Endothelial cell of umbilical vein (primary cell): ENCODE measurements at regions not wholly inside any gene's neighbourhood (a gene's known extent, or its start where the extent isn't known, plus 50 kb on each side); places are given as distances from the start of the nearest gene placed in this dataset.
A peak's percentile ranks its signal among the peaks of the same experiment; 100 is the strongest.

Experiments used
- BruUV-seq: library from RNA; stranded (reverse); fragments of 400-500 nt; replicated peaks from 2 replicates; lab custom pipeline; 2021; lab: Mats Ljungman, UMichigan
- CTCF ChIA-PET: fragments of 300-600, 350-600 bp; sonication (Branson Sonifier 250); formaldehyde crosslinking; loops from one replicate; lab custom pipeline; 2021; ENCODE audit warnings: antibody characterized with exemption, inconsistent platforms; lab: Charles Lee
- POLR2A ChIA-PET: fragments of 300-600, 350-600 bp; sonication (Branson Sonifier 250); formaldehyde crosslinking; loops from one replicate; lab custom pipeline; 2021; ENCODE audit warnings: antibody characterized with exemption, inconsistent platforms; lab: Charles Lee
- DNase-seq: peaks from one replicate; pipeline ENCODE4 v3.0.0-alpha.2; 2011; ENCODE audit warnings: low read depth, low spot score
- FAIRE-seq: peaks from 2 replicates; lab custom pipeline; 2011; peaks lifted over from hg19 to GRCh38; lab: Jason Lieb, UNC
- H2AFZ ChIP-seq: 2 replicates; pipeline ENCODE4 v1.6.0; 2012; ENCODE audit warnings: low read depth, low read length, control low read depth, inconsistent platforms
- H3K27ac ChIP-seq: 2 replicates; pipeline ENCODE4 v1.5.1; 2011; ENCODE audit warnings: low read depth, mild to moderate bottlenecking, control low read depth, low read length, moderate library complexity; ENCODE audit not compliant: insufficient read depth
- H3K27me3 ChIP-seq, 2 experiments: 2 replicates each; pipeline versions ENCODE4 v1.6.0 to v1.6.1; 2011; ENCODE audit warnings: low read length in 2 of 2, mixed read lengths in 1 of 2; ENCODE audit not compliant: control insufficient read depth in 2 of 2, insufficient read depth in 2 of 2
- H3K36me3 ChIP-seq, 2 experiments: 2 replicates in 1 of 2; 3 replicates in 1 of 2; pipeline ENCODE4 v1.5.1; 2011; ENCODE audit warnings: low read length in 2 of 2, mild to moderate bottlenecking in 1 of 2, moderate library complexity in 1 of 2; ENCODE audit not compliant: control insufficient read depth in 2 of 2, insufficient read depth in 2 of 2; ENCODE audit errors: extremely low read depth in 1 of 2
- H3K4me1 ChIP-seq: 3 replicates; pipeline ENCODE4 v1.5.1; 2011; ENCODE audit warnings: mild to moderate bottlenecking, low read length; ENCODE audit not compliant: control insufficient read depth, insufficient read depth; ENCODE audit errors: extremely low read depth
- H3K4me2 ChIP-seq: 2 replicates; pipeline ENCODE4 v1.6.1; 2011; ENCODE audit warnings: low read length, control low read depth, mixed read lengths; ENCODE audit not compliant: insufficient read depth
- H3K4me3 ChIP-seq, 3 experiments: fragments of 200-600 bp in 1 of 3; sonication (generic), shearing (Covaris generic) in 1 of 3; replicated peaks in 1 of 3; 2 replicates each; pipeline ENCODE4 v1.5.1; 2011 to 2016; ENCODE audit warnings: control low read depth in 3 of 3, low read length in 3 of 3, mild to moderate bottlenecking in 2 of 3, inconsistent platforms in 1 of 3, low read depth in 1 of 3, moderate library complexity in 1 of 3; ENCODE audit not compliant: insufficient read depth in 1 of 3
- H3K79me2 ChIP-seq: 2 replicates; pipeline ENCODE4 v1.6.0; 2012; ENCODE audit warnings: low read length, inconsistent platforms; ENCODE audit not compliant: control insufficient read depth, insufficient read depth
- H3K9ac ChIP-seq: replicated peaks from 2 replicates; pipeline ENCODE3; 2011; ENCODE audit warnings: low read length, control low read depth; ENCODE audit not compliant: insufficient read depth; ENCODE audit errors: extremely low read depth
- H3K9me1 ChIP-seq: replicated peaks from 3 replicates; pipeline ENCODE4 v1.6.0; 2011; ENCODE audit warnings: mild to moderate bottlenecking, low read length; ENCODE audit not compliant: control insufficient read depth, insufficient read depth; ENCODE audit errors: extremely low read depth
- H3K9me3 ChIP-seq: replicated peaks from 2 replicates; pipeline ENCODE4 v1.5.1; 2012; ENCODE audit warnings: low read length, inconsistent platforms; ENCODE audit not compliant: control insufficient read depth, insufficient read depth
- H4K20me1 ChIP-seq: replicated peaks from 2 replicates; pipeline ENCODE3; 2011; ENCODE audit warnings: mild to moderate bottlenecking, low read length; ENCODE audit not compliant: control insufficient read depth, insufficient read depth; ENCODE audit errors: extremely low read depth
- CTCF ChIP-seq, 2 donors: IDR thresholded peaks; 1 replicate in 1 of 2; 2 replicates in 1 of 2; pipeline ENCODE4 v1.5.1; 2011; ENCODE audit warnings: low read length in 2 of 2, mild to moderate bottlenecking in 2 of 2, moderate library complexity in 2 of 2, control low read depth in 1 of 2, inconsistent platforms in 1 of 2, low read depth in 1 of 2; ENCODE audit not compliant: insufficient read depth in 1 of 2; ENCODE audit errors: extremely low read depth in 1 of 2
- EZH2 ChIP-seq: IDR thresholded peaks from 2 replicates; pipeline ENCODE4 v1.6.1; 2012; ENCODE audit warnings: borderline replicate concordance, low read depth, mild to moderate bottlenecking, moderate library complexity, low read length, inconsistent platforms; ENCODE audit not compliant: severe bottlenecking
- FOS ChIP-seq: IDR thresholded peaks from 2 replicates; pipeline ENCODE4 v1.6.1; 2011; ENCODE audit warnings: mild to moderate bottlenecking, low read length, moderate library complexity, borderline replicate concordance; ENCODE audit not compliant: insufficient read depth
- GATA2 ChIP-seq: IDR thresholded peaks from 2 replicates; pipeline ENCODE4 v1.7.0; 2011; ENCODE audit warnings: low read depth, mild to moderate bottlenecking, moderate library complexity, mixed read lengths, low read length; ENCODE audit not compliant: insufficient read length, insufficient read depth
- JUN ChIP-seq: IDR thresholded peaks from 2 replicates; pipeline ENCODE4 v1.6.1; 2011; ENCODE audit warnings: borderline replicate concordance, low read depth; ENCODE audit not compliant: insufficient read length, insufficient read depth
- MYC ChIP-seq: IDR thresholded peaks from one replicate; pipeline ENCODE4 v1.6.1; 2011; ENCODE audit warnings: mild to moderate bottlenecking, low read depth, low read length
- POLR2A ChIP-seq: IDR thresholded peaks from 2 replicates; pipeline ENCODE4 v1.6.1; 2012; ENCODE audit warnings: low read depth, mild to moderate bottlenecking, control low read depth, low read length
- POLR2AphosphoS5 ChIP-seq: IDR thresholded peaks from 2 replicates; pipeline ENCODE4 v1.6.1; 2012; ENCODE audit warnings: low read depth, mild to moderate bottlenecking, control low read depth, low read length, moderate library complexity; ENCODE audit not compliant: insufficient read depth
- dilution Hi-C: fragments of 300-500 bp; cut with MboI; formaldehyde crosslinking; loops from one replicate; pipeline ENCODE4 v1.15.0; 2019; ENCODE audit warnings: low sequenced_read_pairs; ENCODE audit not compliant: extremely low pct_ligation_motif_present
- intact Hi-C: fragments of 100-400 bp; cut with micrococcal nuclease; formaldehyde crosslinking; loops from one replicate; pipeline ENCODE4 v1.10.0; 2022
- TF ChIP-seq, protein P1 (sequence below): IDR thresholded peaks from 2 replicates; pipeline ENCODE4 v1.6.1; 2011; ENCODE audit not compliant: insufficient read depth, insufficient read length

GRCh38 chr9:14961372-14962068 is 51.3 kb upstream of the FREM1 start:
- H3K4me2 ChIP-seq, result no peak overlapping the region
- H2AFZ ChIP-seq, result peak overlapping the region; percentile 45
- no peaks in the 10 kb centered on the region for H3K9me1 ChIP-seq
- H3K4me1 ChIP-seq, result peaks cover 5% of the 10 kb centered on the region
- dilution Hi-C loops, result no loop called here
- no peak overlapping the region for H3K27ac ChIP-seq
- POLR2A ChIA-PET, result no interaction called here
- no peaks in the 10 kb centered on the region for H3K9me3 ChIP-seq
- TF ChIP-seq GATA2, result no peak
- TF ChIP-seq POLR2A, result no peak
- no peak for TF ChIP-seq EZH2
- TF ChIP-seq JUN, result no peak
- TF ChIP-seq, protein P1, sequence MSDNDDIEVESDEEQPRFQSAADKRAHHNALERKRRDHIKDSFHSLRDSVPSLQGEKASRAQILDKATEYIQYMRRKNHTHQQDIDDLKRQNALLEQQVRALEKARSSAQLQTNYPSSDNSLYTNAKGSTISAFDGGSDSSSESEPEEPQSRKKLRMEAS, result no peak
- TF ChIP-seq MYC, result no peak
- TF ChIP-seq FOS, result no peak
- no peak for TF ChIP-seq POLR2AphosphoS5
- TF ChIP-seq CTCF (IDR thresholded peaks at IDR 0.05; ENCODE audit: extremely low read depth in 1 of 2, insufficient read depth in 1 of 2, low read depth in 1 of 2, low read length in 2 of 2), result no peak
- H3K4me3 ChIP-seq, result no peak overlapping the region
- no peaks in the 10 kb centered on the region for H3K79me2 ChIP-seq
- CTCF ChIA-PET, result no interaction called here
- BruUV-seq, result no TSS peak
- H4K20me1 ChIP-seq, result no peaks in the 10 kb centered on the region
- no peak overlapping the region for H3K9ac ChIP-seq
- H3K36me3 ChIP-seq, result no peaks in the 10 kb centered on the region
- intact Hi-C loops, result no loop called here
- peak; percentile 59 for FAIRE-seq
- no peaks in the 10 kb centered on the region for H3K27me3 ChIP-seq
- DNase-seq, result no peak
